ENCODE measurements at regions not wholly inside any gene's neighbourhood (a gene's known extent, or its start where the extent isn't known, plus 50 kb on each side); places are given as distances from the start of the nearest gene placed in this dataset.

DNA sequence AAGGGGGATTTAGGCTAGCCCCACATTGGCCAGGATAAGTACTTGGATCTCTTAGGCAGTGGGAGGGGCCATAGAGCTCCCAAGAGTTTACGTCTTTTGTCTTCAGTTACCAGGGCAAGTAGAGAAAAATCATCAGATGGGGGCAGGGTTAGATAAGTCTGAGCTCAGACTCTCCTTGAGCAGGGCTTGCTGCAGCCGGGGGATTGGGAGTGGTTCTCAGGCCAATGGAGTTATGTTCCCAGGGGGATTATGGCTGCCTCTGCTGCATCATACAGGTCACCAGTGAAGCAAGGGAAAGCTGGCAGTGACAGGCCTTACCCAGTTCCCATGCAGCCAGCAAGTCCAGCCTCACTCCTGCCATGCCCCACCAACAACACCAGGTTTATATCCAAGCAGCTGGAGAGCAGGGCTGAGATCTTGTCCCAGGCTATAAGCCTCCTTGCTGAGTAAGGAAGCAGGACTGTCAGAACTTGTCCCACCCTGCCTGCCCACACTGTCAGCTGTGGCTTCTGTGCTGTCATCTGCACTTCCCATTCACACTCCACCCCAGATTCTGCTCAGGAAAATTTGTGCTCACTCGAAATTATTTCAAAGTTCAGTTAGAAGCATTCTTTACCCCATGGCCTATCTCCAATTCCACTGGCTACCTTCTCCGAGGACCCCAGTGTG lies 215.3 kb downstream of the FAM43A start:
- TF ChIP-seq, protein P1, sequence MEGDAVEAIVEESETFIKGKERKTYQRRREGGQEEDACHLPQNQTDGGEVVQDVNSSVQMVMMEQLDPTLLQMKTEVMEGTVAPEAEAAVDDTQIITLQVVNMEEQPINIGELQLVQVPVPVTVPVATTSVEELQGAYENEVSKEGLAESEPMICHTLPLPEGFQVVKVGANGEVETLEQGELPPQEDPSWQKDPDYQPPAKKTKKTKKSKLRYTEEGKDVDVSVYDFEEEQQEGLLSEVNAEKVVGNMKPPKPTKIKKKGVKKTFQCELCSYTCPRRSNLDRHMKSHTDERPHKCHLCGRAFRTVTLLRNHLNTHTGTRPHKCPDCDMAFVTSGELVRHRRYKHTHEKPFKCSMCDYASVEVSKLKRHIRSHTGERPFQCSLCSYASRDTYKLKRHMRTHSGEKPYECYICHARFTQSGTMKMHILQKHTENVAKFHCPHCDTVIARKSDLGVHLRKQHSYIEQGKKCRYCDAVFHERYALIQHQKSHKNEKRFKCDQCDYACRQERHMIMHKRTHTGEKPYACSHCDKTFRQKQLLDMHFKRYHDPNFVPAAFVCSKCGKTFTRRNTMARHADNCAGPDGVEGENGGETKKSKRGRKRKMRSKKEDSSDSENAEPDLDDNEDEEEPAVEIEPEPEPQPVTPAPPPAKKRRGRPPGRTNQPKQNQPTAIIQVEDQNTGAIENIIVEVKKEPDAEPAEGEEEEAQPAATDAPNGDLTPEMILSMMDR (tag by site-specific recombination; IDR thresholded peaks at IDR 0.05), result no peak
- TF ChIP-seq ZNF48 (tag by site-specific recombination; IDR thresholded peaks at IDR 0.05) (no peak), ZNF561 (tag by site-specific recombination; IDR thresholded peaks at IDR 0.05; ENCODE audit: borderline replicate concordance) (no peak), ZNF37A (tag by site-specific recombination; IDR thresholded peaks at IDR 0.05) (no peak), ZBTB21 (tag by site-specific recombination; IDR thresholded peaks at IDR 0.05) (no peak), ZNF133 (tag by site-specific recombination; IDR thresholded peaks at IDR 0.05) (no peak), ZNF76 (tag by site-specific recombination; IDR thresholded peaks at IDR 0.05; ENCODE audit: borderline replicate concordance, low read depth) (no peak), BCL11A (tag by site-specific recombination; IDR thresholded peaks at IDR 0.05; ENCODE audit: low read depth) (no peak), MYNN (tag by site-specific recombination; IDR thresholded peaks at IDR 0.05; ENCODE audit: borderline replicate concordance) (no peak), ZNF302 (tag by site-specific recombination; IDR thresholded peaks at IDR 0.05; ENCODE audit: low read depth) (no peak)
- TF ChIP-seq, protein P2, sequence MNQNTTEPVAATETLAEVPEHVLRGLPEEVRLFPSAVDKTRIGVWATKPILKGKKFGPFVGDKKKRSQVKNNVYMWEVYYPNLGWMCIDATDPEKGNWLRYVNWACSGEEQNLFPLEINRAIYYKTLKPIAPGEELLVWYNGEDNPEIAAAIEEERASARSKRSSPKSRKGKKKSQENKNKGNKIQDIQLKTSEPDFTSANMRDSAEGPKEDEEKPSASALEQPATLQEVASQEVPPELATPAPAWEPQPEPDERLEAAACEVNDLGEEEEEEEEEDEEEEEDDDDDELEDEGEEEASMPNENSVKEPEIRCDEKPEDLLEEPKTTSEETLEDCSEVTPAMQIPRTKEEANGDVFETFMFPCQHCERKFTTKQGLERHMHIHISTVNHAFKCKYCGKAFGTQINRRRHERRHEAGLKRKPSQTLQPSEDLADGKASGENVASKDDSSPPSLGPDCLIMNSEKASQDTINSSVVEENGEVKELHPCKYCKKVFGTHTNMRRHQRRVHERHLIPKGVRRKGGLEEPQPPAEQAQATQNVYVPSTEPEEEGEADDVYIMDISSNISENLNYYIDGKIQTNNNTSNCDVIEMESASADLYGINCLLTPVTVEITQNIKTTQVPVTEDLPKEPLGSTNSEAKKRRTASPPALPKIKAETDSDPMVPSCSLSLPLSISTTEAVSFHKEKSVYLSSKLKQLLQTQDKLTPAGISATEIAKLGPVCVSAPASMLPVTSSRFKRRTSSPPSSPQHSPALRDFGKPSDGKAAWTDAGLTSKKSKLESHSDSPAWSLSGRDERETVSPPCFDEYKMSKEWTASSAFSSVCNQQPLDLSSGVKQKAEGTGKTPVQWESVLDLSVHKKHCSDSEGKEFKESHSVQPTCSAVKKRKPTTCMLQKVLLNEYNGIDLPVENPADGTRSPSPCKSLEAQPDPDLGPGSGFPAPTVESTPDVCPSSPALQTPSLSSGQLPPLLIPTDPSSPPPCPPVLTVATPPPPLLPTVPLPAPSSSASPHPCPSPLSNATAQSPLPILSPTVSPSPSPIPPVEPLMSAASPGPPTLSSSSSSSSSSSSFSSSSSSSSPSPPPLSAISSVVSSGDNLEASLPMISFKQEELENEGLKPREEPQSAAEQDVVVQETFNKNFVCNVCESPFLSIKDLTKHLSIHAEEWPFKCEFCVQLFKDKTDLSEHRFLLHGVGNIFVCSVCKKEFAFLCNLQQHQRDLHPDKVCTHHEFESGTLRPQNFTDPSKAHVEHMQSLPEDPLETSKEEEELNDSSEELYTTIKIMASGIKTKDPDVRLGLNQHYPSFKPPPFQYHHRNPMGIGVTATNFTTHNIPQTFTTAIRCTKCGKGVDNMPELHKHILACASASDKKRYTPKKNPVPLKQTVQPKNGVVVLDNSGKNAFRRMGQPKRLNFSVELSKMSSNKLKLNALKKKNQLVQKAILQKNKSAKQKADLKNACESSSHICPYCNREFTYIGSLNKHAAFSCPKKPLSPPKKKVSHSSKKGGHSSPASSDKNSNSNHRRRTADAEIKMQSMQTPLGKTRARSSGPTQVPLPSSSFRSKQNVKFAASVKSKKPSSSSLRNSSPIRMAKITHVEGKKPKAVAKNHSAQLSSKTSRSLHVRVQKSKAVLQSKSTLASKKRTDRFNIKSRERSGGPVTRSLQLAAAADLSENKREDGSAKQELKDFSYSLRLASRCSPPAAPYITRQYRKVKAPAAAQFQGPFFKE (tag by site-specific recombination; IDR thresholded peaks at IDR 0.05; ENCODE audit: borderline replicate concordance), result no peak
- TF ChIP-seq, protein P3, sequence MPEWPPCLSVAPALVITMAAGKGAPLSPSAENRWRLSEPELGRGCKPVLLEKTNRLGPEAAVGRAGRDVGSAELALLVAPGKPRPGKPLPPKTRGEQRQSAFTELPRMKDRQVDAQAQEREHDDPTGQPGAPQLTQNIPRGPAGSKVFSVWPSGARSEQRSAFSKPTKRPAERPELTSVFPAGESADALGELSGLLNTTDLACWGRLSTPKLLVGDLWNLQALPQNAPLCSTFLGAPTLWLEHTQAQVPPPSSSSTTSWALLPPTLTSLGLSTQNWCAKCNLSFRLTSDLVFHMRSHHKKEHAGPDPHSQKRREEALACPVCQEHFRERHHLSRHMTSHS (tag by site-specific recombination; IDR thresholded peaks at IDR 0.05), result no peak
